H1 (cell line): ENCODE measurements at regions not wholly inside any gene's neighbourhood (a gene's known extent, or its start where the extent isn't known, plus 50 kb on each side); places are given as distances from the start of the nearest gene placed in this dataset.

ENCODE experiments used
- CTCF ChIA-PET: fragments of 300-600 bp; sonication (Branson Sonifier 250); formaldehyde crosslinking; loops from one replicate; lab custom pipeline; 2021; ENCODE audit not compliant: partially characterized antibody; lab: Charles Lee
- POLR2A ChIA-PET: fragments of 300-600 bp; sonication (Branson Sonifier 250); formaldehyde crosslinking; loops from one replicate; lab custom pipeline; 2021; ENCODE audit warnings: inconsistent platforms; ENCODE audit not compliant: partially characterized antibody; lab: Charles Lee
- DNase-seq, 2 experiments: peaks; one replicate each; pipeline versions ENCODE4 v3.0.0 to v3.0.0-alpha.2; 2010 to 2022; ENCODE audit warnings: low spot score in 2 of 2, low read depth in 1 of 2, mixed read lengths in 1 of 2
- FAIRE-seq: peaks from 2 replicates; lab custom pipeline; 2011; peaks lifted over from hg19 to GRCh38; lab: Jason Lieb, UNC
- H2AFZ ChIP-seq: 2 replicates; pipeline ENCODE4 v1.8.1; 2012; ENCODE audit warnings: low read length, inconsistent platforms
- H2AK5ac ChIP-seq: 2 replicates; pipeline ENCODE4 v1.6.1; 2013; ENCODE audit warnings: low read depth, low read length
- H2BK120ac ChIP-seq: replicated peaks from 2 replicates; pipeline ENCODE3; 2013; ENCODE audit warnings: low read depth, low read length, inconsistent platforms
- H2BK12ac ChIP-seq: 2 replicates; pipeline ENCODE4 v1.6.1; 2013; ENCODE audit warnings: low read depth, low read length
- H2BK15ac ChIP-seq: 2 replicates; pipeline ENCODE4 v1.6.1; 2013; ENCODE audit warnings: low read length
- H2BK20ac ChIP-seq: 2 replicates; pipeline ENCODE4 v1.6.1; 2013; ENCODE audit warnings: low read length
- H2BK5ac ChIP-seq: 2 replicates; pipeline ENCODE4 v1.6.1; 2013; ENCODE audit warnings: low read depth, low read length
- H3K14ac ChIP-seq: 2 replicates; pipeline ENCODE4 v1.6.1; 2013; ENCODE audit warnings: inconsistent platforms; ENCODE audit not compliant: insufficient read length
- H3K18ac ChIP-seq: 2 replicates; pipeline ENCODE4 v1.6.1; 2013; ENCODE audit warnings: low read length; ENCODE audit errors: extremely low read depth
- H3K23ac ChIP-seq: 2 replicates; pipeline ENCODE4 v1.6.1; 2013; ENCODE audit warnings: inconsistent platforms; ENCODE audit not compliant: insufficient read length
- H3K23me2 ChIP-seq: 2 replicates; pipeline ENCODE4 v1.6.1; 2013; ENCODE audit warnings: low read depth, low read length
- H3K27ac ChIP-seq: 2 replicates; pipeline ENCODE4 v1.6.1; 2011; ENCODE audit warnings: low read depth, low read length, inconsistent platforms
- H3K27me3 ChIP-seq, 4 experiments: replicated peaks in 1 of 4; 1 replicate in 1 of 4; 2 replicates in 3 of 4; pipeline versions ENCODE4 v1.6.1 to v1.8.1; 2011 to 2013; ENCODE audit warnings: low read length in 3 of 4, mild to moderate bottlenecking in 3 of 4, inconsistent platforms in 2 of 4, mixed read lengths in 2 of 4, moderate library complexity in 1 of 4; ENCODE audit not compliant: control insufficient read depth in 3 of 4, insufficient read depth in 3 of 4; ENCODE audit errors: extremely low read depth in 1 of 4
- H3K36me3 ChIP-seq, 4 experiments: 2 replicates each; pipeline versions ENCODE4 v1.6.1 to v1.8.1; 2011 to 2013; ENCODE audit warnings: mild to moderate bottlenecking in 4 of 4, low read length in 3 of 4, moderate library complexity in 2 of 4, control low read depth in 1 of 4, inconsistent platforms in 1 of 4; ENCODE audit not compliant: insufficient read depth in 4 of 4, control insufficient read depth in 2 of 4
- H3K4ac ChIP-seq: replicated peaks from 2 replicates; pipeline ENCODE3; 2013; ENCODE audit warnings: low read length, low read depth, mixed read lengths, inconsistent platforms; ENCODE audit not compliant: insufficient read length
- H3K4me1 ChIP-seq, 4 experiments: replicated peaks in 1 of 4; 1 replicate in 1 of 4; 2 replicates in 3 of 4; pipeline versions ENCODE4 v1.6.1 to v1.8.1; 2011 to 2013; ENCODE audit warnings: low read length in 3 of 4, inconsistent platforms in 2 of 4, mixed read lengths in 1 of 4; ENCODE audit not compliant: insufficient read depth in 4 of 4, control insufficient read depth in 3 of 4
- H3K4me2 ChIP-seq, 2 experiments: 2 replicates each; pipeline versions ENCODE4 v1.6.1 to v1.8.1; 2011 to 2013; ENCODE audit warnings: low read depth in 2 of 2, low read length in 2 of 2, control low read depth in 1 of 2, inconsistent platforms in 1 of 2, mild to moderate bottlenecking in 1 of 2; ENCODE audit not compliant: insufficient read depth in 1 of 2
- H3K4me3 ChIP-seq, 4 experiments: fragments of 200-600, 300-600 bp in 1 of 4; sonication (generic), shearing (Covaris generic), sonication (Bioruptor Twin) in 1 of 4; 2 replicates each; pipeline versions ENCODE4 v1.5.1 to v1.8.1; 2011 to 2016; ENCODE audit warnings: low read length in 4 of 4, low read depth in 3 of 4, control low read depth in 2 of 4, inconsistent platforms in 2 of 4, mild to moderate bottlenecking in 2 of 4, mixed read lengths in 1 of 4, moderate library complexity in 1 of 4; ENCODE audit not compliant: insufficient read depth in 2 of 4; ENCODE audit errors: extremely low read depth in 1 of 4
- H3K56ac ChIP-seq: replicated peaks from 2 replicates; pipeline ENCODE3; 2013; ENCODE audit warnings: low read depth, mild to moderate bottlenecking, mixed read lengths, low read length, inconsistent platforms; ENCODE audit not compliant: insufficient read length
- H3K79me1 ChIP-seq: 2 replicates; pipeline ENCODE4 v1.6.1; 2013; ENCODE audit warnings: low read depth, low read length, control low read depth
- H3K79me2 ChIP-seq, 2 experiments: 2 replicates each; pipeline versions ENCODE4 v1.6.1 to v1.8.1; 2012 to 2013; ENCODE audit warnings: low read length in 2 of 2, mild to moderate bottlenecking in 2 of 2, inconsistent platforms in 1 of 2; ENCODE audit not compliant: insufficient read depth in 2 of 2, control insufficient read depth in 1 of 2
- H3K9ac ChIP-seq, 4 experiments: replicated peaks in 1 of 4; 1 replicate in 1 of 4; 2 replicates in 3 of 4; pipeline versions ENCODE4 v1.6.1 to v1.8.1; 2011 to 2013; ENCODE audit warnings: low read depth in 3 of 4, low read length in 3 of 4, control low read depth in 2 of 4, mild to moderate bottlenecking in 2 of 4, moderate library complexity in 2 of 4, inconsistent platforms in 1 of 4; ENCODE audit errors: extremely low read depth in 1 of 4
- H3K9me3 ChIP-seq, 2 experiments: 2 replicates each; pipeline versions ENCODE4 v1.6.1 to v1.8.1; 2012 to 2013; ENCODE audit warnings: mild to moderate bottlenecking in 2 of 2, moderate library complexity in 2 of 2, control low read depth in 1 of 2, inconsistent platforms in 1 of 2, low read depth in 1 of 2, low read length in 1 of 2, mixed read lengths in 1 of 2; ENCODE audit not compliant: insufficient read depth in 2 of 2
- H4K20me1 ChIP-seq, 2 experiments: replicated peaks in 1 of 2; 2 replicates each; pipeline versions ENCODE3 to v1.8.1; 2011 to 2013; ENCODE audit warnings: inconsistent platforms in 2 of 2, low read length in 2 of 2, mild to moderate bottlenecking in 1 of 2; ENCODE audit not compliant: insufficient read depth in 2 of 2, control insufficient read depth in 1 of 2
- H4K5ac ChIP-seq: 2 replicates; pipeline ENCODE4 v1.6.1; 2013; ENCODE audit warnings: low read length, low read depth, mixed read lengths, inconsistent platforms; ENCODE audit not compliant: insufficient read length
- H4K8ac ChIP-seq: 2 replicates; pipeline ENCODE4 v1.8.0; 2013; ENCODE audit warnings: mild to moderate bottlenecking, moderate library complexity, low read length, inconsistent platforms; ENCODE audit not compliant: insufficient read depth; ENCODE audit errors: extremely low read depth
- H4K91ac ChIP-seq: replicated peaks from 2 replicates; pipeline ENCODE3; 2013; ENCODE audit warnings: low read length, mixed read lengths, inconsistent platforms; ENCODE audit not compliant: insufficient read length
- CBX5 ChIP-seq: fragments of 300-800, 300-1000 bp; sonication (generic); IDR thresholded peaks from 2 replicates; pipeline ENCODE4 v1.7.1; 2016; ENCODE audit warnings: antibody characterized with exemption, low read length, low read depth
- CTBP2 ChIP-seq: IDR thresholded peaks from 2 replicates; pipeline ENCODE4 v1.7.0; 2011; ENCODE audit warnings: borderline replicate concordance, mild to moderate bottlenecking, moderate library complexity, mixed read lengths, low read length; ENCODE audit not compliant: insufficient read depth, insufficient read length
- GABPA ChIP-seq: IDR thresholded peaks from 2 replicates; pipeline ENCODE4 v1.6.1; 2011; ENCODE audit warnings: mild to moderate bottlenecking, low read length, moderate library complexity, borderline replicate concordance; ENCODE audit not compliant: insufficient read depth
- JUN ChIP-seq: IDR thresholded peaks from 2 replicates; pipeline ENCODE4 v1.6.1; 2011; ENCODE audit warnings: low read depth, mild to moderate bottlenecking, improper control_type of control experiment, low read length
- NANOG ChIP-seq: IDR thresholded peaks from 2 replicates; pipeline ENCODE4 v1.6.1; 2011; ENCODE audit warnings: low read length, low read depth, mild to moderate bottlenecking, inconsistent platforms; ENCODE audit not compliant: insufficient read depth, poor library complexity, severe bottlenecking
- PHF8 ChIP-seq: fragments of 200-600 bp; sonication (generic); conservative IDR thresholded peaks from 2 replicates; pipeline ENCODE4 v1.7.1; 2012; ENCODE audit warnings: low read depth, mild to moderate bottlenecking, inconsistent platforms, low read length, moderate library complexity
- TAF1 ChIP-seq: IDR thresholded peaks from 2 replicates; pipeline ENCODE4 v1.6.1; 2011; ENCODE audit warnings: mild to moderate bottlenecking, low read depth, low read length
- WGBS, 2 experiments: shearing (Covaris generic) in 1 of 2; methylation state at CpG; one replicate each; pipeline versions ENCODE4 v1.1.6 to v1.1.7; 2013 to 2015; ENCODE audit warnings: low lambda C conversion rate in 2 of 2, mixed read lengths in 2 of 2, inconsistent platforms in 1 of 2, low coverage in 1 of 2, missing lambda C conversion rate in 1 of 2; ENCODE audit not compliant: insufficient replicate concordance in 2 of 2, insufficient coverage in 1 of 2, insufficient read length in 1 of 2; ENCODE audit errors: extremely low coverage in 1 of 2, missing lambda C conversion rate in 1 of 2; 5-methylcytosine and 5-hydroxymethylcytosine counted together
- TF ChIP-seq, protein P1 (sequence below): IDR thresholded peaks from 2 replicates; pipeline ENCODE4 v1.6.1; 2012; ENCODE audit warnings: inconsistent platforms

DNA sequence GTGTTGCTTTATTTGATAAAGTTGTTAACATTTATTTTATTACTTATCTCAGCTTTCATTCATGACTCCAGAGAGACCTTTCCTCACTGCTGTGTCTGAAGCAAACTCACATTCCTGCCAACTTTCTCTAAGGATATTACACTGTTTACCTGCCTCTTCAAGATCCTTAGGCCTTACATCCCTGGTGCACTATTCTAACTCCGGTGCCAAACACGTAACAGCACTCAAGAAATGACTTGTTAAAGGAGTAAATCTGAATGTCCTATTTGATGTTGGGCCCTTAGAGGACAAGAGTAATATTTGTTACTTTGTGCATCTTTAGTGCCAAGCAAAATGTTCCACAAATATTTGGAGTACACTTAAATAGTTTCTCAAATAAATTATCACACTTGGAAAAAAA is 324.1 kb upstream of the FLRT2 start:
- Histone ChIP-seq H2BK15ac (no peak overlapping the region), H3K4me3 (no peak overlapping the region), H2AK5ac (no peak overlapping the region), H2BK120ac (no peak overlapping the region), H4K91ac (no peak overlapping the region), H4K8ac (no peak overlapping the region), H2BK20ac (no peak overlapping the region), H3K27me3 (no peaks in the 10 kb centered on the region), H3K27ac (no peak overlapping the region), H3K4me1 (peaks cover 0 to 4% (median 1%) of the 10 kb centered on the region in 4 experiments; a peak in 6 of 7 replicates), H3K4me2 (no peak overlapping the region), H3K56ac (no peak overlapping the region), H4K5ac (no peak overlapping the region), H3K79me2 (no peaks in the 10 kb centered on the region), H3K79me1 (no peaks in the 10 kb centered on the region; the same call in 1 of the 2 replicates), H3K23ac (no peak overlapping the region), H2AFZ (no peak overlapping the region), H3K18ac (no peak overlapping the region), H4K20me1 (no peaks in the 10 kb centered on the region), H3K9me3 (no peaks in the 10 kb centered on the region), H2BK12ac (no peak overlapping the region), H3K23me2 (no peaks in the 10 kb centered on the region), H3K9ac (no peak overlapping the region), H3K36me3 (no peaks in the 10 kb centered on the region), H3K4ac (no peak overlapping the region), H3K14ac (no peak overlapping the region), H2BK5ac (no peak overlapping the region)
- CTCF ChIA-PET, result no interaction called here
- POLR2A ChIA-PET, result no interaction called here
- DNase-seq (no peak), FAIRE-seq (no peak)
- TF ChIP-seq CTBP2 (no peak), PHF8 (no peak), TAF1 (no peak), CBX5 (no peak), GABPA (no peak), JUN (no peak), NANOG (no peak)
- TF ChIP-seq, protein P1, sequence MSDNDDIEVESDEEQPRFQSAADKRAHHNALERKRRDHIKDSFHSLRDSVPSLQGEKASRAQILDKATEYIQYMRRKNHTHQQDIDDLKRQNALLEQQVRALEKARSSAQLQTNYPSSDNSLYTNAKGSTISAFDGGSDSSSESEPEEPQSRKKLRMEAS, result no peak
- WGBS, 2 experiments, result 89% methylated on average over 2 of the region's 2 CpGs; no CpG with 5 or more reads in 1 of the 2 experiments
